ENCODE measurements at regions not wholly inside any gene's neighbourhood (a gene's known extent, or its start where the extent isn't known, plus 50 kb on each side); places are given as distances from the start of the nearest gene placed in this dataset.

DNA sequence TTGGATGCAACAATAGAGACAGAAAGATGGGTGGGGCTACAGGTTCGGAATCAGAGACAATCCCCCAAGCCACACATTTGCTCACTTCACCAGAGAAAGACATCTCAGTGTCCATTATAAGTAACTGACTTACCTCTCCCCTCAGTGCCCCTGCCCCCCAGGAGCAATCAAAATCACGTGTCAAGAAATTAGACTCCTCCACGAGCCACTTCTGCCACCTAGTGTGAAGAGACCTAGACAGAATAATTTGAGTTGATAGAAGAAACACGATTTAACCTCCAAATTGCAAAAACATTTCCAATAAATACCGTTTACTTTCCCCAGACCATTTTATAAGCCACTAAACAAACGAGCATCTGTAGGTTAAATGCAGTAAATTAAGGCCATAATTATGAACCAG lies 123.2 kb downstream of the SLC30A10 start:
- H3K4me3 Mint-ChIP-seq: no peak overlapping the region
- POLR2A ChIA-PET: no interaction called here

DNA sequence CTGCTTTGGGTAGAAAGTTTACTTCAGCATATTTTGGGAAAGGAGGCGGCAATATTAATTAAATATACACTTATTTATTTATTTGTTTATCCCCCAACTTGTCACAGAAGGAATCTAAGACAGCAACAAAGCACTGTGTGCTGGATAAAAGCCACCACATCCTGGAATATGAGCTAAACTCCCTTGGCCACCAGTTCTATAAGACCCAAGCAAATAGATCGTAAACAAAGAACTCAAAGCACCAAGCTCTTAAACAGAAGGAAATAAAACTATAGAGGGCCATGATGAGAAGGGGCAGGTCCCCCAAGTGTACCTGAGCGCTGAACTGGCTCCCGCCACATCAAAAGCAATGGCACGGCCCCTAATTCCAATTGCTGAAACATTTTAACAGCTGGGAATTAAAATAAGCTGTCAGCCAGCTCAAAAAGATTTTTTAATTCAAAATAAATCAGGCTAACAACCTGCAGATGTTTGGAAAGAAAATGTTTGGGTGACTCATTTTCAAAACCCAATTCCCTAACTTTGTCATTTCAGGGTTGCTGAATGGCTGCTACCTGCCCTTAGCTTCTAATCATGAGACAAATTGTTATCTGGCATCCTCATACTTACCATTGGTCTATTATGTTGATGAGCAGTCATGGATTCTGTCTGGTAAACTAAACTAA lies 127.1 kb downstream of the SLC30A10 start:
- CTCF ChIA-PET: interaction anchor here (0.9 kb wide), 1 partner anchor 12 kb away, joined by 3 read pairs; no protein-coding TSS in a partner anchor

More for the DNA sequence above, 123.2 kb downstream of the SLC30A10 start:
- CTCF ChIA-PET: no interaction called here
- no peaks in the 10 kb centered on the region for H3K36me3 Mint-ChIP-seq (ENCODE audit: low read depth)
- peaks cover 27% of the 10 kb centered on the region for H3K27me3 Mint-ChIP-seq
- ATAC-seq (ENCODE audit: low read depth) (no peak), DNase-seq (no peak)
- intact Hi-C loops (cut with micrococcal nuclease): no loop called here
- TF ChIP-seq, protein P1, sequence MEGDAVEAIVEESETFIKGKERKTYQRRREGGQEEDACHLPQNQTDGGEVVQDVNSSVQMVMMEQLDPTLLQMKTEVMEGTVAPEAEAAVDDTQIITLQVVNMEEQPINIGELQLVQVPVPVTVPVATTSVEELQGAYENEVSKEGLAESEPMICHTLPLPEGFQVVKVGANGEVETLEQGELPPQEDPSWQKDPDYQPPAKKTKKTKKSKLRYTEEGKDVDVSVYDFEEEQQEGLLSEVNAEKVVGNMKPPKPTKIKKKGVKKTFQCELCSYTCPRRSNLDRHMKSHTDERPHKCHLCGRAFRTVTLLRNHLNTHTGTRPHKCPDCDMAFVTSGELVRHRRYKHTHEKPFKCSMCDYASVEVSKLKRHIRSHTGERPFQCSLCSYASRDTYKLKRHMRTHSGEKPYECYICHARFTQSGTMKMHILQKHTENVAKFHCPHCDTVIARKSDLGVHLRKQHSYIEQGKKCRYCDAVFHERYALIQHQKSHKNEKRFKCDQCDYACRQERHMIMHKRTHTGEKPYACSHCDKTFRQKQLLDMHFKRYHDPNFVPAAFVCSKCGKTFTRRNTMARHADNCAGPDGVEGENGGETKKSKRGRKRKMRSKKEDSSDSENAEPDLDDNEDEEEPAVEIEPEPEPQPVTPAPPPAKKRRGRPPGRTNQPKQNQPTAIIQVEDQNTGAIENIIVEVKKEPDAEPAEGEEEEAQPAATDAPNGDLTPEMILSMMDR (IDR thresholded peaks at IDR 0.05): no peak
- no peaks in the 10 kb centered on the region for H3K9me3 Mint-ChIP-seq
- no peak overlapping the region for H3K27ac Mint-ChIP-seq
- H3K4me1 Mint-ChIP-seq: no peaks in the 10 kb centered on the region

DNA sequence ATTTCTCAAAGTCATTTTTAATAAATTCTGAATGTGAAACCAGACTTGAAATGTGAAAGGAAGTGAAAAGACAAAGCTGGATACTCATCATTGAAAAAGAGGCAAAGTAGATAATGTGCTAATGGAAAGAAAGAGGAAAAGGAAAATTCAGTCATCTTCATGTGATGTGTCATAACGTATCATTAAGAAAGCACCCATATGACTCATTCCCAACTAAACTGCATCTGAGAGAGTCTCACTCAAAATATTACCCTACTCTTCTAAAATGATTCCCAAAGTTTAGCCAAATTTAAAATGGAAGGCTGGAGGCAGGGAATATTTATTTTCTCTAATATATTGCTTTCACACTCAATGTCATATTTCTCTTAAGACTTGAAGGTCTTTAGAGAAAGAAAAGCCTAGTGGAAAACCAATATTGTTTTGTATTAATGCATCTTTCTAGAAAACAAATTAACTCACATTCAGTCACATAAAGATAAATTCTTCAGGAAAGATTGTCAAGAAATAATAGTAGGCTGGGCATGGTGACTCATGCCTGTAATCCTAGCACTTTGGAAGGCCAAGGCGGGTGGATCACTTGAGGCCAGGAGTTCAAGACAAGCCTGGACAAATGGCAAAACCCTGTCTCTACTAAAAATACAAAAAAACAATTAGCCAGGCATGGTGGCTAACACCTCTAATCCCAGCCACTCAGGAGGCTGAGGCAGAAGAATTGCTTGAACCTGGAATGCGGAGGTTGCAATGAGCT lies 129.9 kb downstream of the SLC30A10 start:
- H3K9me3 Mint-ChIP-seq: no peaks in the 10 kb centered on the region
- H3K4me3 Mint-ChIP-seq: no peak overlapping the region
- no peak for DNase-seq
- CTCF ChIA-PET: interaction anchor here (1.1 kb wide), 1 partner anchor 14 kb away, joined by 3 read pairs; no protein-coding TSS in a partner anchor
- peaks cover 17% of the 10 kb centered on the region for H3K27me3 Mint-ChIP-seq
- no peak for ATAC-seq (ENCODE audit: low read depth)
- H3K4me1 Mint-ChIP-seq: no peaks in the 10 kb centered on the region
- no peaks in the 10 kb centered on the region for H3K36me3 Mint-ChIP-seq (ENCODE audit: low read depth)
- POLR2A ChIA-PET: no interaction called here
- no peak overlapping the region for H3K27ac Mint-ChIP-seq
- TF ChIP-seq, protein P1 (IDR thresholded peaks at IDR 0.05): no peak
- intact Hi-C loops (cut with micrococcal nuclease): no loop called here

More for the DNA sequence above, 127.1 kb downstream of the SLC30A10 start:
- H3K9me3 Mint-ChIP-seq: no peaks in the 10 kb centered on the region
- TF ChIP-seq, protein P1 (IDR thresholded peaks at IDR 0.05): no peak
- no peak overlapping the region for H3K27ac Mint-ChIP-seq
- H3K36me3 Mint-ChIP-seq (ENCODE audit: low read depth): no peaks in the 10 kb centered on the region
- intact Hi-C loops (cut with micrococcal nuclease): no loop called here
- H3K27me3 Mint-ChIP-seq: peaks cover 13% of the 10 kb centered on the region
- ATAC-seq (ENCODE audit: low read depth) (no peak), DNase-seq (no peak)
- no peaks in the 10 kb centered on the region for H3K4me1 Mint-ChIP-seq
- H3K4me3 Mint-ChIP-seq: no peak overlapping the region
- POLR2A ChIA-PET: no interaction called here

DNA sequence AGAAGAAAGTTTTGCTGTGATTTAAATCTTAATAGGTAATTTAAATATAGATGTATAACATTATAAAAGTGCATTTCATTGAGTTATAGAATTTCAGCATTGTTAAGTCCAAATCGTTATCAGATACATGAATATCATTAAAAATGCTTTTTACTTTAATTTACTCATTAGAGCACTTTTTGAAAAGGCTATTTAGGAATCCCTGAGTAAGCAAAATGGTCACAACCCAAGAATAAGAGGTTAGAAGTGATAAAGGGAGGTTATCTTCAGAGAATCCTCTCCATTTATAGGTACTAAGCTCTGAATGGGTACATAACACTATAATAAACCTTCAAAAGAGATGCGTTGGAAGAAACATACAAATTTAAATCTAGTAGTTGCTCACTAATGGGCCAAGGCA lies 130.7 kb downstream of the SLC30A10 start:
- intact Hi-C loops (cut with micrococcal nuclease): no loop called here
- H3K27ac Mint-ChIP-seq: no peak overlapping the region

DNA sequence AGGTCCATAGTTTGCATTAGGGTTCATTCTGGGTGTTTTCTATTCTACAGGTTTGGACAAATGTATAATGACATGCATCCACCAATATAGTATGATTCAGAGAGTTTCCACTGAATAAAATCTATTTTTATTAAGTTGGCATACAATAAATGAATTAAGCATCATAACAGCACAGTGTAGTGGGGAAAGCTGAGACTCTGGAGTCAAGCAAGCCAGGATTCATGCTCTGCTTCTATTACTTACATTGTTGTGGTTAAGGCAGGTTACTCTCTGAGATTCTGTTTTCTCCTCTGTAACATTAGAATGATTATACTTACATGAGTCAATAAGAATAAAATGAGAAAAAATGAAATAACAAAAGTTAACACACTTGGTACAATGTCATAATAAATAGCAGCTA lies 131.3 kb downstream of the SLC30A10 start:
- ATAC-seq (ENCODE audit: low read depth): no peak

More for the DNA sequence above, 130.7 kb downstream of the SLC30A10 start:
- POLR2A ChIA-PET: no interaction called here
- ATAC-seq (ENCODE audit: low read depth) (no peak), DNase-seq (no peak)
- Mint-ChIP-seq H3K4me1 (no peaks in the 10 kb centered on the region), H3K4me3 (no peak overlapping the region), H3K27me3 (peaks cover 17% of the 10 kb centered on the region), H3K36me3 (ENCODE audit: low read depth) (no peaks in the 10 kb centered on the region), H3K9me3 (no peaks in the 10 kb centered on the region)
- TF ChIP-seq, protein P1 (IDR thresholded peaks at IDR 0.05): no peak
- CTCF ChIA-PET: interaction anchor here (1.1 kb wide), 1 partner anchor 15 kb away, joined by 3 read pairs; no protein-coding TSS in a partner anchor

More for the DNA sequence above, 131.3 kb downstream of the SLC30A10 start:
- CTCF ChIA-PET: interaction anchor here (0.6 kb wide), 1 partner anchor 582 kb away, joined by 3 read pairs; no protein-coding TSS in a partner anchor
- intact Hi-C loops (cut with micrococcal nuclease): no loop called here
- TF ChIP-seq, protein P1 (IDR thresholded peaks at IDR 0.05): no peak
- Mint-ChIP-seq H3K4me1 (no peaks in the 10 kb centered on the region), H3K27ac (no peak overlapping the region), H3K27me3 (peaks cover 17% of the 10 kb centered on the region), H3K9me3 (no peaks in the 10 kb centered on the region), H3K36me3 (ENCODE audit: low read depth) (no peaks in the 10 kb centered on the region), H3K4me3 (no peak overlapping the region)
- POLR2A ChIA-PET: no interaction called here
- DNase-seq: no peak
